ENCODE measurements at regions not wholly inside any gene's neighbourhood (a gene's known extent, or its start where the extent isn't known, plus 50 kb on each side); places are given as distances from the start of the nearest gene placed in this dataset.

DNA sequence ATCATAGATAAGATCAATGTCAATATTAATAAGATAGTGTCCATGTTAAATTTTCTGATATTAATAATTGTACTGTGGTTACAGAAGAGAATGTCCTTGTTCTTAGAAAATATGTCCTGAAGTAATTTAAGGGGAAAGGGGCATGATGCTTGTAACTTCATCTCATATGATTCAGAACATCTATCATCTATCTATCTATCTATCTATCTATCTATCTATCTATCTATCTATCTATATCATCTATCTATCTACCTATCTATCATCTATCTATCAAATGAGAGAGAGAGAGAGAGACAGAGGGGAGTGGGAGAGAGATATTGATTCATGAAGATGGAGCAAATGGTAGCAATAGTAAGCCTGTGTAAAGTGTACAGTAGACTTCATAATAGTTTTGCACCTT, 124.8 kb upstream of the FAT1 start:
- H3K4me1 ChIP-seq (ENCODE audit: insufficient read depth, low read length), result peaks cover 30% of the 10 kb centered on the region
- no peaks in the 10 kb centered on the region for H3K27me3 ChIP-seq (ENCODE audit: insufficient read depth, low read length)

DNA sequence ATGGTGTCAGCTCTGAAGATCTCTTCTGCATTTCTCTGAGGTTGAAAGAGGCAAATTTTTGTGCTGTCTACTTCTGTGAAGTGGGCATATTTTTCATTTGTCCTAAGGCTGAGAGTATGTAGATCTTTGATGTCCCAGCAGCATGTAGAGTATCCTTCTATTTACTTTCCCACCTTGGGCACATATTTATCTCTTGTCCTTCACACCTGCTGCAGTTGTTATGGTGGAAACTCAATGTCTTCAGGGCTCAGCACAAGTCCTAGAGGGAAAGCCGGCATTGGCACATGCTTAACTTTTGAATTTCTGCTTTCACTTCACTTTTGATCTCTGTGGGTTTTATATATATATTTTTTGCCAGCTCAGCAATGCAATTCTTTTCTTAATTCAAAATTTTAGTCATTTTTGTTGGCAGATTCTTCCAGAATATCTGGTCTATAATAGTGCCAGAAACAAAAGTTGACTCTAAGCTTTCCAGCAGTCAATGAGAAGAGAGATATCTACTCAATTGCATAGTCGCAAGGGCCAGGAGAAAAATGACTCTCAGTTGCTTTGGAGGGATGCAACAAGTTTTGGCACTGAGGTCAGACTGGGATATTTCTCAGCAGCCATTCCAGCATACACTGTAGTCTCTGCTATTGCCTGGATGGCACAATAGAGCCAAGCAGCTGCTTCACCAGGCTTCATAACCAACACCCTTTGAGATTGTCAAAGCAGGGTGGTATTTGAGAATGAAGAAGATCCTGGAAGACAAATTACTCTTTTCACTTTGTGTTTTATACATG, 127.8 kb upstream of the FAT1 start:
- Histone ChIP-seq H3K79me2 (ENCODE audit: insufficient read depth, low read length) (no peaks in the 10 kb centered on the region), H2AFZ (ENCODE audit: low read length) (no peak overlapping the region), H4K20me1 (ENCODE audit: insufficient read depth, low read length) (no peaks in the 10 kb centered on the region), H3K27ac (ENCODE audit: low read depth, low read length) (no peak overlapping the region), H3K27me3 (ENCODE audit: insufficient read depth, low read length) (no peaks in the 10 kb centered on the region), H3K4me3 (ENCODE audit: insufficient read depth, low read length) (no peak overlapping the region), H3K9me3 (ENCODE audit: low read depth, low read length) (no peaks in the 10 kb centered on the region), H3K4me1 (ENCODE audit: insufficient read depth, low read length) (no peaks in the 10 kb centered on the region), H3K4me2 (ENCODE audit: insufficient read depth, low read length) (no peak overlapping the region), H3K36me3 (ENCODE audit: insufficient read depth, low read length) (no peaks in the 10 kb centered on the region)
- TF ChIP-seq, protein P1, sequence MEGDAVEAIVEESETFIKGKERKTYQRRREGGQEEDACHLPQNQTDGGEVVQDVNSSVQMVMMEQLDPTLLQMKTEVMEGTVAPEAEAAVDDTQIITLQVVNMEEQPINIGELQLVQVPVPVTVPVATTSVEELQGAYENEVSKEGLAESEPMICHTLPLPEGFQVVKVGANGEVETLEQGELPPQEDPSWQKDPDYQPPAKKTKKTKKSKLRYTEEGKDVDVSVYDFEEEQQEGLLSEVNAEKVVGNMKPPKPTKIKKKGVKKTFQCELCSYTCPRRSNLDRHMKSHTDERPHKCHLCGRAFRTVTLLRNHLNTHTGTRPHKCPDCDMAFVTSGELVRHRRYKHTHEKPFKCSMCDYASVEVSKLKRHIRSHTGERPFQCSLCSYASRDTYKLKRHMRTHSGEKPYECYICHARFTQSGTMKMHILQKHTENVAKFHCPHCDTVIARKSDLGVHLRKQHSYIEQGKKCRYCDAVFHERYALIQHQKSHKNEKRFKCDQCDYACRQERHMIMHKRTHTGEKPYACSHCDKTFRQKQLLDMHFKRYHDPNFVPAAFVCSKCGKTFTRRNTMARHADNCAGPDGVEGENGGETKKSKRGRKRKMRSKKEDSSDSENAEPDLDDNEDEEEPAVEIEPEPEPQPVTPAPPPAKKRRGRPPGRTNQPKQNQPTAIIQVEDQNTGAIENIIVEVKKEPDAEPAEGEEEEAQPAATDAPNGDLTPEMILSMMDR (IDR thresholded peaks at IDR 0.05; ENCODE audit: extremely low read depth, low read depth, low read length), result no peak
- no peak for DNase-seq (ENCODE audit: insufficient read length, low spot score, missing footprints)

More for the DNA sequence above, 124.8 kb upstream of the FAT1 start:
- Histone ChIP-seq H4K20me1 (ENCODE audit: insufficient read depth, low read length) (no peaks in the 10 kb centered on the region), H3K79me2 (ENCODE audit: insufficient read depth, low read length) (no peaks in the 10 kb centered on the region), H3K9me3 (ENCODE audit: low read depth, low read length) (no peaks in the 10 kb centered on the region), H3K36me3 (ENCODE audit: insufficient read depth, low read length) (no peaks in the 10 kb centered on the region), H3K4me2 (ENCODE audit: insufficient read depth, low read length) (no peak overlapping the region), H3K27ac (ENCODE audit: low read depth, low read length) (no peak overlapping the region), H2AFZ (ENCODE audit: low read length) (no peak overlapping the region), H3K4me3 (ENCODE audit: insufficient read depth, low read length) (no peak overlapping the region)
- DNase-seq (ENCODE audit: insufficient read length, low spot score, missing footprints), result no peak
- TF ChIP-seq, protein P1 (IDR thresholded peaks at IDR 0.05; ENCODE audit: extremely low read depth, low read depth, low read length), result no peak

DNA sequence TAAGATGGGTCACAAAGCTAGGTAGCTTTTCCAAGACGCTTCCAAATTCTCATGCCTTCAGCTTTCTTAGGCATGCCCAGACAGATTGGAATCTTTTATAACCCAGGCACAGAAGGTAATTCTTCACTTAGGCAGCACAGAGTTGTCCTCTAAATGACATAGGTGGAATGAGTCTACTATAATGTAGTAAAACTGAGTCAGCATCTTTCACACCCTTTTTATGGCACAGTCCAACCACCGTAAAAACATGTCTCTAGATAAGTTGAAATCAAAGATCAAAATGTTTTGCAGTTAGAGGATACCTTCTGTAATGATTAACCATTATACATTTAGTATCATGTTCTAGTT, 128.4 kb upstream of the FAT1 start:
- TF ChIP-seq, protein P1 (IDR thresholded peaks at IDR 0.05; ENCODE audit: extremely low read depth, low read depth, low read length), result no peak
- Histone ChIP-seq H3K4me3 (ENCODE audit: insufficient read depth, low read length) (no peak overlapping the region), H3K36me3 (ENCODE audit: insufficient read depth, low read length) (no peaks in the 10 kb centered on the region), H2AFZ (ENCODE audit: low read length) (no peak overlapping the region), H3K79me2 (ENCODE audit: insufficient read depth, low read length) (no peaks in the 10 kb centered on the region), H3K9me3 (ENCODE audit: low read depth, low read length) (no peaks in the 10 kb centered on the region), H3K4me2 (ENCODE audit: insufficient read depth, low read length) (no peak overlapping the region), H3K27ac (ENCODE audit: low read depth, low read length) (no peak overlapping the region), H3K4me1 (ENCODE audit: insufficient read depth, low read length) (no peaks in the 10 kb centered on the region), H4K20me1 (ENCODE audit: insufficient read depth, low read length) (no peaks in the 10 kb centered on the region), H3K27me3 (ENCODE audit: insufficient read depth, low read length) (no peaks in the 10 kb centered on the region)
- no peak for DNase-seq (ENCODE audit: insufficient read length, low spot score, missing footprints)

DNA sequence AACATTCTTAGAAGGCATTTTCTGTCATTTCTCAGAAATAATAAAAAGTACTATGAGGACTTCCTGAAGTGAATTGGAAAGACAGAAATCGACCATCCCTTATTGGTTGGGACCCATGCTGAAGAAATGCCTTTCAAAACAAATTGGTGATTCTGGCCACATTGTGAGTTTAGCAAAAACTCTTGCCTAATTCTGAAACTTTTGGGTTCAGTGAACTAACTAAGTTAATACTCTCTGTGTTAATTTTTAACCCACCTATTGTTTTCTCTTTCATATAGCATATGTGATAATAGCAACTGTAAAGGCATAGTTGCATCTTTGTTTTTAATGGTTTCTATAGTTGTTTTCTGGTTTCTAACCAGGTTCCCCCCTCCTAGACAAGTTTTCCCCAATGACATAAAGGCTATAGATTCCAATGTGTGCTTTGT, 129.3 kb upstream of the FAT1 start:
- H3K36me3 ChIP-seq (ENCODE audit: insufficient read depth, low read length), result no peaks in the 10 kb centered on the region
- no peaks in the 10 kb centered on the region for H3K79me2 ChIP-seq (ENCODE audit: insufficient read depth, low read length)
- H3K4me2 ChIP-seq (ENCODE audit: insufficient read depth, low read length), result no peak overlapping the region
- no peak overlapping the region for H2AFZ ChIP-seq (ENCODE audit: low read length)
- DNase-seq (ENCODE audit: insufficient read length, low spot score, missing footprints), result no peak
- TF ChIP-seq, protein P1 (IDR thresholded peaks at IDR 0.05; ENCODE audit: extremely low read depth, low read depth, low read length), result no peak
- no peak overlapping the region for H3K27ac ChIP-seq (ENCODE audit: low read depth, low read length)
- no peak overlapping the region for H3K4me3 ChIP-seq (ENCODE audit: insufficient read depth, low read length)
- H3K27me3 ChIP-seq (ENCODE audit: insufficient read depth, low read length), result no peaks in the 10 kb centered on the region
- no peaks in the 10 kb centered on the region for H3K4me1 ChIP-seq (ENCODE audit: insufficient read depth, low read length)
- H4K20me1 ChIP-seq (ENCODE audit: insufficient read depth, low read length), result no peaks in the 10 kb centered on the region
- H3K9me3 ChIP-seq (ENCODE audit: low read depth, low read length), result no peaks in the 10 kb centered on the region
